Mammary epithelial cell (primary cell): ENCODE measurements at regions not wholly inside any gene's neighbourhood (a gene's known extent, or its start where the extent isn't known, plus 50 kb on each side); places are given as distances from the start of the nearest gene placed in this dataset.

ENCODE experiments used
- EZH2 ChIP-seq: IDR thresholded peaks from 2 replicates; pipeline ENCODE4 v1.6.1; 2012; ENCODE audit warnings: low read length, inconsistent platforms, borderline replicate concordance
- TF ChIP-seq, protein P1 (sequence below), 2 donors: IDR thresholded peaks in 1 of 2; conservative IDR thresholded peaks in 1 of 2; 2 replicates each; pipeline ENCODE4 v1.5.1; 2011 to 2012; ENCODE audit warnings: inconsistent platforms in 2 of 2, low read length in 2 of 2, mild to moderate bottlenecking in 2 of 2, control low read depth in 1 of 2, low read depth in 1 of 2; ENCODE audit not compliant: insufficient read depth in 1 of 2; ENCODE audit errors: extremely low read depth in 1 of 2

DNA sequence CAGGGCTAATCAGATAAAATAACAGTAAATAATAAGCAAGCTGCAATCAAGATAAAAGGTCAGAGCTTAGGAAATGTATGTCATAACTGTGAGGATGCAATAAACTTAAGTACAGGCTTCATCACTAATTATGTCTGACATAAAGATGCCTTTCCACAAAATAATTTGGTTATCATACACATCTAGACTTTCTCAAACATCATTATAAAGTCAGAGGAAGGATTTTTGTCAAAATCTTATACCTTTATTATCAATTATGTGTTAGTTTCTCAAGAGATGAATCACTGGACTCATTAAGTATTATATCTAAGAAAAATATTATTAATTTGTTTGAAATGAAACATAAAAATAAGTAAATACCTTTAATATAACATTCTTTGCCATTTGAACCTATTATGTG is 695.4 kb upstream of the INTU start:
- TF ChIP-seq, protein P1, sequence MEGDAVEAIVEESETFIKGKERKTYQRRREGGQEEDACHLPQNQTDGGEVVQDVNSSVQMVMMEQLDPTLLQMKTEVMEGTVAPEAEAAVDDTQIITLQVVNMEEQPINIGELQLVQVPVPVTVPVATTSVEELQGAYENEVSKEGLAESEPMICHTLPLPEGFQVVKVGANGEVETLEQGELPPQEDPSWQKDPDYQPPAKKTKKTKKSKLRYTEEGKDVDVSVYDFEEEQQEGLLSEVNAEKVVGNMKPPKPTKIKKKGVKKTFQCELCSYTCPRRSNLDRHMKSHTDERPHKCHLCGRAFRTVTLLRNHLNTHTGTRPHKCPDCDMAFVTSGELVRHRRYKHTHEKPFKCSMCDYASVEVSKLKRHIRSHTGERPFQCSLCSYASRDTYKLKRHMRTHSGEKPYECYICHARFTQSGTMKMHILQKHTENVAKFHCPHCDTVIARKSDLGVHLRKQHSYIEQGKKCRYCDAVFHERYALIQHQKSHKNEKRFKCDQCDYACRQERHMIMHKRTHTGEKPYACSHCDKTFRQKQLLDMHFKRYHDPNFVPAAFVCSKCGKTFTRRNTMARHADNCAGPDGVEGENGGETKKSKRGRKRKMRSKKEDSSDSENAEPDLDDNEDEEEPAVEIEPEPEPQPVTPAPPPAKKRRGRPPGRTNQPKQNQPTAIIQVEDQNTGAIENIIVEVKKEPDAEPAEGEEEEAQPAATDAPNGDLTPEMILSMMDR (conservative IDR thresholded peaks at IDR 0.05 in 1 of 2, IDR thresholded peaks at IDR 0.05 in 1 of 2; ENCODE audit: extremely low read depth in 1 of 2, insufficient read depth in 1 of 2, low read depth in 1 of 2, low read length in 2 of 2) = no peak
- no peak for TF ChIP-seq EZH2
